GM18868 (cell line): ENCODE measurements at regions not wholly inside any gene's neighbourhood (a gene's known extent, or its start where the extent isn't known, plus 50 kb on each side); places are given as distances from the start of the nearest gene placed in this dataset.

ENCODE experiments used
- ATAC-seq: cut with Tn5 transposase; IDR thresholded peaks from one replicate; pipeline ENCODE4 v1.9.1; 2021; ENCODE audit warnings: mild to moderate bottlenecking, moderate library complexity; ENCODE audit not compliant: unreplicated experiment

- ATAC-seq: no peak
Observed at GRCh38 chr1:55612988-55613387, 397.8 kb upstream of the USP24 start.

- ATAC-seq: no peak
Observed at GRCh38 chr1:55611123-55611522, 396.0 kb upstream of the USP24 start.

- ATAC-seq: no peak
Observed at GRCh38 chr1:55610203-55610602, 395.0 kb upstream of the USP24 start.

- ATAC-seq: no peak
Observed at GRCh38 chr1:55609630-55610029, 394.5 kb upstream of the USP24 start.

- no peak for ATAC-seq
Observed at GRCh38 chr1:55605155-55605554, 390.0 kb upstream of the USP24 start.

- ATAC-seq: no peak
Observed at GRCh38 chr1:55604749-55605148, 389.6 kb upstream of the USP24 start.

GRCh38 chr1:55604179-55604578 lies 389.0 kb upstream of the USP24 start:
- no peak for ATAC-seq

GRCh38 chr1:55600242-55600641 lies 385.1 kb upstream of the USP24 start:
- ATAC-seq: no peak

GRCh38 chr1:55597910-55598309 lies 382.7 kb upstream of the USP24 start:
- no peak for ATAC-seq

- ATAC-seq: no peak
Observed at GRCh38 chr1:55594701-55595100, 379.5 kb upstream of the USP24 start.

GRCh38 chr1:55593298-55593697 lies 378.1 kb upstream of the USP24 start:
- ATAC-seq: no peak

- ATAC-seq: no peak
Observed at GRCh38 chr1:55592122-55592521, 377.0 kb upstream of the USP24 start.

GRCh38 chr1:55589671-55590297 lies 374.6 kb upstream of the USP24 start:
- no peak for ATAC-seq

GRCh38 chr1:55588309-55588708 lies 373.1 kb upstream of the USP24 start:
- no peak for ATAC-seq

GRCh38 chr1:55586771-55587170 lies 371.6 kb upstream of the USP24 start:
- no peak for ATAC-seq

- no peak for ATAC-seq
Observed at GRCh38 chr1:55585402-55585792, 370.2 kb upstream of the USP24 start.

GRCh38 chr1:55584526-55585401 lies 369.6 kb upstream of the USP24 start:
- no peak for ATAC-seq

GRCh38 chr1:55582084-55582483 lies 366.9 kb upstream of the USP24 start:
- no peak for ATAC-seq

GRCh38 chr1:55580845-55581332 lies 365.7 kb upstream of the USP24 start:
- ATAC-seq: no peak

- ATAC-seq: no peak
Observed at GRCh38 chr1:55579332-55580001, 364.3 kb upstream of the USP24 start.

GRCh38 chr1:55578646-55579045 lies 363.5 kb upstream of the USP24 start:
- no peak for ATAC-seq
